ENCODE measurements at regions not wholly inside any gene's neighbourhood (a gene's known extent, or its start where the extent isn't known, plus 50 kb on each side); places are given as distances from the start of the nearest gene placed in this dataset.

- no peak for TF ChIP-seq ZNF416 (CRISPR knock-in tag; IDR thresholded peaks at IDR 0.05)
- no peak for TF ChIP-seq CTCF (IDR thresholded peaks at IDR 0.05)
- TF ChIP-seq ZSCAN18 (CRISPR knock-in tag; IDR thresholded peaks at IDR 0.05), result no peak
- no peak for TF ChIP-seq MAX (CRISPR knock-in tag; IDR thresholded peaks at IDR 0.05)
- TF ChIP-seq TEAD4 (CRISPR knock-in tag; IDR thresholded peaks at IDR 0.05), result no peak
- no peak for TF ChIP-seq ATF3 (CRISPR knock-in tag; conservative IDR thresholded peaks at IDR 0.05)
- TF ChIP-seq ZBTB43 (CRISPR knock-in tag; IDR thresholded peaks at IDR 0.05), result no peak
- no peak for TF ChIP-seq AFF4 (CRISPR knock-in tag; IDR thresholded peaks at IDR 0.05; ENCODE audit: borderline replicate concordance)
- TF ChIP-seq RELA (CRISPR knock-in tag; IDR thresholded peaks at IDR 0.05; ENCODE audit: borderline replicate concordance), result no peak
These were observed 60.7 kb upstream of the SIAH1 start for GRCh38 chr16:48445782-48446533.
